ENCODE measurements at regions not wholly inside any gene's neighbourhood (a gene's known extent, or its start where the extent isn't known, plus 50 kb on each side); places are given as distances from the start of the nearest gene placed in this dataset.

DNA sequence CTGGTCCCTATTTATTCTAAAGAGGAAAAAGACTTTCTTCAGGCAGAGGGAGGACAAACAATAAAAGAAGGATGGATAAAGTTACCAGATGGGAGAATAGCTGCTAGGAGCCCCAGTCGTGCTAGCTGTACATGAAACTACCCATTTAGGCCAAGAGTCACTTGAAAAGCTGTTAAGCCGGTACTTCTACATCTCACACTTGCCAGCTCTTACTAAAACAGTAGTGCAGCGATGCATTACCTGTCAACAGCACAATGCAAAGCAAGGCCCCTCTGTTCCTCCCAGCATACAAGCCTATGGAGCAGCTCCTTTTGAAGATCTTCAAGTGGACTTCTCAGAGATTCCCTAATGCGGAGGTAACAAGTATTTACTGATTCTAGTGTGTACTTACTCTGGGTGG, 1138.8 kb downstream of the ARAP2 start:
- intact Hi-C loops (cut with micrococcal nuclease; ENCODE audit: unreplicated experiment): no loop called here
- Histone ChIP-seq H3K4me1 (ENCODE audit: insufficient read depth, low read length, poor library complexity, severe bottlenecking) (no peaks in the 10 kb centered on the region), H3K4me3 (ENCODE audit: low read depth, low read length, poor library complexity, severe bottlenecking) (no peak overlapping the region), H3K36me3 (ENCODE audit: insufficient read depth, low read length, poor library complexity, severe bottlenecking) (no peaks in the 10 kb centered on the region), H3K27me3 (replicated peaks; ENCODE audit: insufficient read depth, low read depth, low read length, poor library complexity) (no peaks in the 10 kb centered on the region), H3K9me3 (ENCODE audit: low read depth, low read length, poor library complexity, severe bottlenecking) (no peaks in the 10 kb centered on the region), H3K27ac (ENCODE audit: low read depth, low read length, poor library complexity, severe bottlenecking) (no peak overlapping the region)
- CTCF ChIA-PET: no interaction called here
- POLR2A ChIA-PET (ENCODE audit: low non-redundant PET): no interaction called here
- TF ChIP-seq CTCF (conservative IDR thresholded peaks at IDR 0.05; ENCODE audit: low read depth, low read length): no peak
- TF ChIP-seq EZH2 (IDR thresholded peaks at IDR 0.05; ENCODE audit: borderline replicate concordance, low read depth, low read length, poor library complexity, severe bottlenecking): no peak
- DNase-seq (ENCODE audit: low spot score): no peak
- BruUV-seq (replicated peaks): no TSS peak

DNA sequence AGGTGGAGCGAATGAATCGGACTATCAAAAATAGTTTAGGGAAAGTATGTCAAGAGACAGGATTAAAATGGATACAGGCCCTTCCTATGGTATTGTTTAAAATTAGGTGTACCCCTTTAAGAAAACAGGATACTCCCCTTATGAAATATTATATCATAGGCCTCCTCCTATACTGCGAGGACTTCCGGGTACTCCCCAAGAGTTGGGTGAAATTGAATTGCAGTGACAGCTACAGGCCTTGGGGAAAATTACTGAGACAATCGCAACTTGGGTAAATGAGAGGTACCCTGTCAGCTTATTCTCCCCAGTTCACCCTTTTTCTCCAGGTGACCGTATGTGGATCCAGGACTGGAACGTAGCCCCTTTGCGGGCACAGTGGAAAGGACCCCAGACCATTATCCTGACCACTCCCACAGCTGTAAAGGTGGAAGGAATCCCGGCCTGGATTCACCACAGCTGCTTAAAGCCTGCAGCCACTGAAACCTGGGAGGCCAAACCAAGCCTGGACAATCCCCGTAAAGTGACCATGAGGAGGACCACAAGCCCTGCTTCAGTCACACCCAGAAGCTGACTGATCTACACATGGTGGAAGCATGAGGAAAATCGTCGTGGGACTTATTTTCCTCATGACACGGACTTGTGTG, 1138.1 kb downstream of the ARAP2 start:
- no peaks in the 10 kb centered on the region for H3K36me3 ChIP-seq (ENCODE audit: insufficient read depth, low read length, poor library complexity, severe bottlenecking)
- POLR2A ChIA-PET (ENCODE audit: low non-redundant PET): no interaction called here
- H3K4me3 ChIP-seq (ENCODE audit: low read depth, low read length, poor library complexity, severe bottlenecking): no peak overlapping the region
- TF ChIP-seq EZH2 (IDR thresholded peaks at IDR 0.05; ENCODE audit: borderline replicate concordance, low read depth, low read length, poor library complexity, severe bottlenecking): no peak
- TF ChIP-seq CTCF (conservative IDR thresholded peaks at IDR 0.05; ENCODE audit: low read depth, low read length): no peak
- H3K4me1 ChIP-seq (ENCODE audit: insufficient read depth, low read length, poor library complexity, severe bottlenecking): no peaks in the 10 kb centered on the region
- H3K27ac ChIP-seq (ENCODE audit: low read depth, low read length, poor library complexity, severe bottlenecking): no peak overlapping the region
- intact Hi-C loops (cut with micrococcal nuclease; ENCODE audit: unreplicated experiment): no loop called here
- no peaks in the 10 kb centered on the region for H3K9me3 ChIP-seq (ENCODE audit: low read depth, low read length, poor library complexity, severe bottlenecking)
- no TSS peak for BruUV-seq (replicated peaks)
- H3K27me3 ChIP-seq (replicated peaks; ENCODE audit: insufficient read depth, low read depth, low read length, poor library complexity): no peaks in the 10 kb centered on the region
- CTCF ChIA-PET: no interaction called here
- DNase-seq (ENCODE audit: low spot score): no peak

DNA sequence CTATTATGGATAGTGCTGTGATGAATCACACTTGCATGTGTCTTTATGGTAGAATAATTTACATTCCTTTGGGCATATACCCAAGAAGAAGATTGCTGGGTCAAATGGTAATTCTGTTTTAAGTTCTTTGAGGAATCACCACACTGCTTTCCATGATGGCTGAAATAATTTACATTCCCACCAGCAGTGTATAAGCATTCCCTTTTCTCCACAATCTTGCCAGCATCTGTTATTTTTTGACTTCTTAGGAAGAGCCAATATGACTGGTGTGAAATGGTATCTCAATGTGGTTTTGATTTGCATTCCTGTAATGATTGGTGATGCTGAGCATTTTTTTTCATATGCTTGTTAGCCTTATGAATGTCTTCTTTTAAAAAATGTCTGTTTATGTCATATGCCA, 1120.2 kb downstream of the ARAP2 start:
- CTCF ChIA-PET: no interaction called here
- no TSS peak for BruUV-seq (replicated peaks)
- no peak for TF ChIP-seq EZH2 (IDR thresholded peaks at IDR 0.05; ENCODE audit: borderline replicate concordance, low read depth, low read length, poor library complexity, severe bottlenecking)
- no peak for TF ChIP-seq CTCF (conservative IDR thresholded peaks at IDR 0.05; ENCODE audit: low read depth, low read length)

More for the DNA sequence above, 1120.2 kb downstream of the ARAP2 start:
- Histone ChIP-seq H3K9me3 (ENCODE audit: low read depth, low read length, poor library complexity, severe bottlenecking) (peaks cover 3% of the 10 kb centered on the region), H3K27ac (ENCODE audit: low read depth, low read length, poor library complexity, severe bottlenecking) (no peak overlapping the region), H3K4me1 (ENCODE audit: insufficient read depth, low read length, poor library complexity, severe bottlenecking) (no peaks in the 10 kb centered on the region), H3K36me3 (ENCODE audit: insufficient read depth, low read length, poor library complexity, severe bottlenecking) (no peaks in the 10 kb centered on the region), H3K27me3 (replicated peaks; ENCODE audit: insufficient read depth, low read depth, low read length, poor library complexity) (no peaks in the 10 kb centered on the region), H3K4me3 (ENCODE audit: low read depth, low read length, poor library complexity, severe bottlenecking) (no peak overlapping the region)
- POLR2A ChIA-PET (ENCODE audit: low non-redundant PET): no interaction called here
- no peak for DNase-seq (ENCODE audit: low spot score)
- intact Hi-C loops (cut with micrococcal nuclease; ENCODE audit: unreplicated experiment): no loop called here
